IPS-NIHi11 (cell line): ENCODE measurements at regions not wholly inside any gene's neighbourhood (a gene's known extent, or its start where the extent isn't known, plus 50 kb on each side); places are given as distances from the start of the nearest gene placed in this dataset.

Experiments
- DNase-seq: peaks from one replicate; pipeline ENCODE4 v3.0.0; 2012; ENCODE audit warnings: mixed read lengths, low spot score

DNA sequence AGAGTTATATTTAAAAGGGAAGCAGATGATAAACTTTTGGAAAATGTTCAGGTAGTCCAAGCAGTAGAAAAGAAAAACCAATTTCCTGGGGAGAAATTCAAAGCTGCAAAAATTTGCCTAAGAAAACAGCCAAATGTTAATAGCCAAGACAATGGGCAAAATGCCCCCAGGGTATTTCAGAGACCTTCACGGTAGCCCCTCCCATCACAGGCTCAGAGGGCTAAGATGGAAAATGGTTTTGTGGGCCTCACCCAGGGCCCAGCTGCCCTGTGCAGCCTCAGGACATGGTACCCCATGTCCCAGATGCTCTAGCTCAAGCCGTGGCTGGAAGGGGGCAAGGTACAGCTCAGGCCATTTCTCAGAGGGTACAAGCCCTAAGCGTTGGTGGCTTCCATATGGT is 391.0 kb downstream of the ZIC4 start:
- DNase-seq: no peak

DNA sequence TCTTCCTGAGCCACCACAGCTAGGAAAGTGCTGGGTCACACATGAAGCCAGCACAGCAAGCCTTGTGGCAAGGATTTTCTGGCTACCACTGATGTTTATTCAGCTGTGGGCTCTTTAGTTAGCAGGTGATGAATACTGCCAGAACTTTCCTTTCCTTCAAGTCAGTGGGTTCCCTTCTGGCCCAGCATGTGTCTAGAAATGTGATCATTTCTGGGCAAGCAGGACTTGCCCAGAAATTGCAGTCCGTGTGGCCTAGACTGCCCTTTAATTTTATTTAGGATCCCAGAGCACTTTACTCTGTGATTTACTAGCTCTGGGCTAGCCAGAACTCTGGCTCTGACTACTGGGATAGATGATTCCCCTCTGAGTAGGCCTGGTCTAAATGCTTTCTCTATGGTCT is 397.5 kb downstream of the ZIC4 start:
- no peak for DNase-seq

DNA sequence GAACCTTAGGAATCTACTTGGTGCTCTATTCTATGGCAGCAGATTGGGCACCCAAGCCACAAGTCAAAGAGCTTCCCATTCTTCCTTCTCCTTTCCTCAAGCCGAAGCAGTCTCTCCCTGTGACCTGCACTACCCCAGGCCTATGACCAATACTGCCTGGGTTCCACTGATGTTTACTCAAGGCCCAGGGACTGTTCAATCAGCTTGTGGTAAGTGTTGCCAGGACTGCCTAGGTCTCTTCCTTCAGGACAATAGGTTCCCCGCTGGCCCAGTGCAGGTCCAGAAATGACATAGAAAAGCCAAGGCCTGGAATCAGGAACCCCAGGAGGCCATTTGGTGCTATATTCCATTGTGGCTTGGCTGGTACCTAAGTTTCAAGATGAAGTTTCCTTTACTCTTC is 397.9 kb downstream of the ZIC4 start:
- DNase-seq: no peak

DNA sequence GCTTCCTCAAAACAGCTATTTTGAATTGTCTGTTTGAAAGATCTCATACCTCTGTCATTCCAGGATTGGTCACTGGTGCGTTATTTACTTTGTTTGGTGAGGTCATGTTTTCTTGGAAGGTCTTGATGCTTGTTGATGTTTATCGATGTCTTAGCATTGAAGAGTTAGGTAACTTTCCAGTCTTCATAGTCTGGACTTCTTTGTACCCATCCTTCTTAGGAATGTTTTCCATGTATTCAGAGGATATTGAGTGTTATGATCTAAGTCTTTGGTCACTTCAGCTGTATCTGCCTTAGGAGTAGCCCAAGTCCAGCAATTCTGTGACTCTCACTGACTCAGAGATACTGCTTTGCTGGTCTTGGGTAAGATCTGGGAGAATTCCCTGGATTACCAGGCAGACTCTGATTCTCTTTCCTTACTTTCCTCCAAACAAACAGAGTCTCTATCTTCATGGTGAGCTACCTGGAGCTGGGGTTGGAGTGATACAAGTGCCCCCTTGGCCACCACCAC is 398.6 kb downstream of the ZIC4 start:
- no peak for DNase-seq

DNA sequence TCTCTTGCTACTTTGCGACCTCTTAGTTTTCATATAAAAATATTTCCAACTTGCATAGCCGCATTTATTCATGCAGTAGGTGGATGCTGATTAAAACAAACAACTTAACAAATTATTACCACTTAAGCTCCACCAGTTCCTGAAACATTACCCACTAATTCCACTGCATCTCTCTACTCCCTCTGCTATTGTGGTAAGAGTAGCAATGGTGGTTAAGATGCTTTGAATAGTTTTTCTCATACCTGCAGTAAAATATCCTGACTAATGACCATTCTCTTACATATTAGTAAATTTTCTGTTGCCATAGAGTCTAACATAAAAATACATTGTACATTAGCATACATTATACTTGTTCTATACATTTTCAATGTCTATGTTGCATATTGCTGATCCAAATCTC is 397.6 kb upstream of the PLSCR5 start:
- DNase-seq: no peak

DNA sequence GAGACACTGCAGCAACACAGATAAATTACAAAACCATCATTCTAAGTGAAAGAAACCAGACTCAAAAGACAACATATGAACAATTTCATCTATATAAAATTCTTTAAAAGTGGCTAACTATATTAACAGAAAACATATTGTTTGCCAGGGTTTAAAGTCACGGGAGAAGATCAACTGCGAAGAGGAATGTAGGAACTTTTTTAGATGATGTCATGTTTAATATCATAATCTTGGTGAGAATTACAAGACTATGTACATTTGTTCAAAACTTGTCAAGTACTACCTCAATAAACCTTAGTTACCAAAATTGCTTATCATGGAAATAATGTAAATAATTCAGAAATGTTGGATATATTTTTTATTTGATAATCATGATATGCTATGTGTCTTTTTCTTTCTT is 395.1 kb upstream of the PLSCR5 start:
- no peak for DNase-seq

DNA sequence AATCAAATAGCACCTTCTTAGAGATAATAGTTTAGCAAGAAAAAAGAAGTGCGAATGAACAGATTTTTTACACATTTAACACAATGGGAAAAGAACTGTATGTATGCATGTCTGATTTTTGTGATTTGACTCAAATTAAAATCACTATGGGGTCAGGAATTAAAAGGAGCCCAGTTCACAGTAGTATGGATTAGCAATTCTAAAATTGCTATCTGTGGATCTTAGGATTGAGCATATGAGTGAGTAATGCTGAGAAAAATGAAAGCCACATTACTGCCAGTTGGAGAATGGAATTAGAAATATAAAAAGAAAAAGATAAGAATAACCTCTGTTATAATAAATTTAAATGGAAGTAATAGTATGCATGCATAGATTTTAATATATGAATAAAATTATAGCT is 386.8 kb upstream of the PLSCR5 start:
- DNase-seq: no peak

DNA sequence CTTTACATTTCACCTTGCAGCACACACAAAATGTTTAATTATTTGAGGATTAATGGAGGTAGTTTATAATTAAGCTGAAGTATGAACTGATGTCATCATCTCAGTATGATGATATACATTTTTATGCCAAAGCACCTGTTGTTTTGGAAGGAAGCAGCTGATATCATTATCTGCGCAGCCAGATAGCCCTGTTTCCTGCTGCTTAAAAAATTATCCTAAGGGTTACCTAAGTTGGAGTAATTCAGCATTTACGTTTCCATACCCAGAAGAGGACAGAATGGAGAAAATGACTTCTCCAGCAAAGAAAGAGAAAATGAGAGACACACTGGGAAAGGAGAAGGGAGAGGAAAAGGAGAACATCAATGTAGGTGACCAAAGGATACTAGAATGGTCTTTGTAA is 370.3 kb upstream of the PLSCR5 start:
- no peak for DNase-seq

DNA sequence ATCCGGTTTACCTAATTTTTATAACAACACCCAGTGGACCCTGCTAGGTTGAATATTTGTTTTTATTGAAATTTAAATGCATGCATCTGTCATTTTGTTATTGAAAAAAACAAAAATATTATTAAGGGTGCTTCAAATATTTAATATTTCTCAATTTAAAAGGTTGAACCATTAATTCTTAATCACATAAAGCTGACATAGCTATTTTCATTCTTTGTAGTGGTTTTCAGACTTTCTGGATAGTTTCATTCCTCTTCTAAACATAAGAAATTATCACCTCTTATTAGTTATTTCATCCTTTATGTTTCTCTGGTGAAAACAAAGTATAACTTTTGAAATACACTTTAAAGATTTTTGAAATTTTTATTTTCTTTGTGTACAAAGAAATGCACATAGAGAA is 369.9 kb upstream of the PLSCR5 start:
- DNase-seq: no peak

DNA sequence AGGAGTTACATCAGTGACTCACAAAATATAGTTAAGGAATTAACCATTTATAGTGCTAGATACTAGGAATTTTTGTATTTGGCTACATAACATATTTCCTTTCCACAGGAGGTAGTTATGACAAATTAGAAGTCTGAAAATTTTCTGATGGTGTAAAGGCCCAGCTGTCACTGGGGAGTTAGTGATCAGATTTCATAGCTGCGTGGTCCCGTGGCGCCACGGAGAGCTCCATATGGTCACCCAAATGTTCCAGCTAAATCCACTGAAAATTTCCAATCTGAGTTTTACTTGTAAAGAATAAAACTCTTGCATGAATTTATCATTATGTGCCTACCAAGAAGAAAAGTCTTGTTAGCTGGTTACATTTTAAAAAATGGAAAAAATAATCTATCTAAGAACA is 368.9 kb upstream of the PLSCR5 start:
- no peak for DNase-seq

DNA sequence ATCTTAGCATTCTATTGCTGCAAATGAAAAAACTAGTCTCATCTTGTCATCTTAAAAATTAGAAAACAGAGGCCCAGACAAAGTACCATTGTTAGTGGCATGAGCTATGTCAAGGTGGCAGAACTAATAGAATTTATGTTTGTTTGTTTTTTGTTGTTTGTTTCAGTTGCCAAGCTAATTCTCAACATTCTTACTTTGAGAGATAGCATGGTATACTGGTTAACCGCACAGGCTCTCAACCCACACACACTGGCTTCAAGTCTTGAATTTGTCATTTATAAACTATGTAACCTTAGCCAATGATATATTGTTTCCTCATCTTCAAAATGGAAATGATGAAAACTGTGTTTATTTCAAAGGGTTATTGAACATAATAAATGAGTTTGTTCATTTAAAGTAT is 367.6 kb upstream of the PLSCR5 start:
- no peak for DNase-seq

DNA sequence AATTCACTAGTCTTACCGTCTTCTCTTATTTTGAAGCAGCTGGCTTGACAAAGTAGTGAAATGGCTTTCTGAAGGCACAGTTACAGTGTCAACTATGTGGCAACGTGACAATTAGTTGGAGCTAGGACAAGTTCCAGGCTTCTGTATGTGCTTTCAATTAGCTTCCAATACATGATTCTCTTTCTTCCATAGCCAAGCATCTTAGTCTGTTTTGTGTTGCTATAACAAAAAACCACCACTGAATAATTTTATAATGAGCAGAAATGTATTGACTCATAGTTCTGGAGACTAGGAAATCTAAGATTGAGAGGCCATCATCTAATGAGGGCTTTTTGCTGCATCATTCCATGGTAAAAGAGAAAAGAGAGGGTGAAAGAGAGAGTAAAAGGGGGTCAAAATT is 365.1 kb upstream of the PLSCR5 start:
- no peak for DNase-seq

DNA sequence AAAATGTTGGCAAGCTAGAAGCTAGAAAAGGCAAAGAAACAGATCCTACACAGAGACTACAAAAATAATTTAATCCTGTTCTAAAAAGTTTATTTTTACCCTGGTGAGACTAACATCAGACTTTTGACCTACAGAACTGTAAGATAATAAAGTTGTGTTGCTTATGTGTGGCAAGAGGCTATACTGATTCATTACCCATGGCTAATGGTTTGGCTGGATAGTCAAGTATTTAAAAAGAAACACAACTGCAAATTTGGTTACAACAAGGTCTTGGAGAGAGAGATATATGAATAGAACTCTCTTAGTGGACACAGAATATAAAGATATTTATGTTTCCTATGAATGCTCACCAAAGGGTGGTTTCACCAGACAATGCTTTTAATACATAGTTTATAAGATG is 364.2 kb upstream of the PLSCR5 start:
- DNase-seq: no peak

DNA sequence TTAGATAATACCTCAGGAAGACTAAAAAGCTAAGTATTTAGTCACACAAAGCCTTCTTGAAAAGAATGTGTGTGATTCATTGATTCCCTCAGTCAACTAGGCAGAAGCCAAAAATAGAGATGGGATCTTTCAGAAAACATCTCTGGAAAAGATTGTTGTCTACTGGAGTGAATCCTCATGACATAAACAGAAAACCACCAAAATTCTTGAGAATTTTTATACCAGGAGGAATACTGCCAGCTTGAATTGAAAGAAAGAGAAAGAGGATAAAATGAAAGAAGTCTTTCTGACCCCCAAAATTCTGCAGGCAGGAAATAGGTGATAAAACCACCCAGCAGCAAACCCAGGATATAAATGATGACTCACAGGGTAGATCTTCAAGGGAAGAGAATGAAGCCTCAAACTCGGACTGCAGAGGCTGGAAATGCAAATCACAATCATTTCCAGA is 363.1 kb upstream of the PLSCR5 start:
- no peak for DNase-seq

DNA sequence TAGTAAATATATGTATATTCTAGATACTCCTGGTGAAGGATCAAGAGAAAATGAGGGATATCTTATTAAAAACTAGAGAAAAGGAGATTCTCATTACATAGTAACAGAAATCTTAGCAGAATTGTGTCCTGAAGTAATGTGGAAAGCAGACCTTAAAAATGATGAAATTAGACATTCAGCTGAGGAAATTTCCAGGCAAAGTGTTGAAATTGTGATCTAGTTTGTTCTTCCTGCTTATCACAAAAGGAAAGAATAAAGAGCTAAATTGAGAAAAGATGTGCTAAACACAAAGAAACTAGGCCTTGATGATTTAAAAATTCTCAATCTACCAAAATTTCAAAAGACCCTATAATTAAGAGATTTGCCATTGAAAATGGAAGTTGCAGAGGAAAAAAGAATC is 362.6 kb upstream of the PLSCR5 start:
- no peak for DNase-seq

DNA sequence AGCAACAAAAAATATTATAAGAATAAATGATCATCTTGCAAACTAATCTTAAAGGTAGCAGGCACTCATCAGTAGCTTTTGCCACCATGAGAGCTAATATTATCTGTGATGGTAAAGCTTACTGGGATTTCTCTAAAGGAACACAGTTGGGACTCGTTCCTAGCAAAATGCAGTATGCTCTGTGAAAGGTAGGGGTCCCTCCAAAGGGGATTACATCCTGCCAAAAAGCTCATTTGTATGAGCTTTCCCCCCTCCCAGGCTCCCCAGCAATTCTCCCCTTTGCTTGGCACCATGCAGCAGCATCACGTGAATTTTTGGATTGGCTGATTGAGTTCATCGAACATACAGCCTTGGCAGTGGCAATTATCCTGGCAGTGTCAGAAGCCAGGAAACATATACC is 361.0 kb upstream of the PLSCR5 start:
- DNase-seq: peak; percentile 36

DNA sequence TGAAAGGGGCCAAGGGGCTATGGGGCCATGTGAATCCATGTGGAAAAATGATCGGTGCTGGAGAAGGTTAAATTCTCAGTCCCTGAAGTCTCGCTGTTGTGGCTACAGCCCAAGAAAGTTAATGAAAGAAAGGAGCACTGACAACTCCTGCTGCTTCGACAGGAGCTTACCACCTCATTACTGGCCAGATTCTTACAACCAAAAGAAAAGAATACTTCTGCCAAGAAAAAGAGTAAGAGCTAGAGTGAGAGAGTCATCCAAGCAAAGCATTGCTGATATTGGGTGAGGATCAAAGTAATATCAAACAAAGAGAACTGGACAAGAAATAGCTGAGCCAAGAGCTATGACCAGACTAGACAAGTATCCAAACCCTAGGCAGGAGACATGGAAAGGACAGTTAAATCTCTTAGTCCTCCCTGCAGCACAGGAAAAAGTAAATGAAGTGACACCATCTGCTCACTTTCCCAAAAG is 348.4 kb upstream of the PLSCR5 start:
- no peak for DNase-seq

DNA sequence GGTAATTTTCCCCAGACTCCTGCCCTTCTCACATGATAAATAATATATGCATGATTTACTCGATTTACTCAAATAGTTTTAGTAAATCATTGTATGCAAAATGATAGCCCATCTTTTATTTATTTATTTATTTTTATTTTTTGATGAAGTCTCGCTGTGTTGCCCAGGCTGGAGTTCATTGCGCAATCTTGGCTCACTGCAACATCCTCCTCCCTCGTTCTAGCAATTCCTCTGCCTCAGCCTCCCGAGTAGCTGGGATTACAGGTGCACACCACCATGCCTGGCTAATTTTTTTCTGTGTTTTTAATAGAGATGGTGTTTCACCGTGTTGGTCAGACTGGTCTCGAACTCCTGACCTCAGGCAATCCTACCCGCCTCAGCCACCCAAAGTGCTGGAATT is 343.8 kb upstream of the PLSCR5 start:
- DNase-seq: no peak

DNA sequence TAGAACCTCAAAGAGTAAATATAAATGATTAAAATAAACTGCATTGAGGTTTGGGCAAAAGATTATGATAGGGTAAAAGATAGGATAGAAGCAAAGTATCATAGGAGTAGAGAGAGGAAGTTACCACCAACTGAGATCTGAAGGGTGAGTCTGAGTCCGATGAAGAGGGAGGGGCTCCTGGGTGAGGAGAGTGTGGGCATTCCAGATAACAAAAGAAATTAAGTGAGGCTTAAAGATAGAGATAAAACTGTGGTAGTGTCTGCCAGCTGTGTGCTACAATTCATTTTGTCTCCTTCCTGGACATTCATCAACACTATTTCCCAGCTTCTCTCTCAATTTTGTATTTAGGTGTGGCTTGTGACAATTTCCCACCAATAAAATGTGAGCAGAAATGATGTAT is 343.0 kb upstream of the PLSCR5 start:
- DNase-seq: no peak

DNA sequence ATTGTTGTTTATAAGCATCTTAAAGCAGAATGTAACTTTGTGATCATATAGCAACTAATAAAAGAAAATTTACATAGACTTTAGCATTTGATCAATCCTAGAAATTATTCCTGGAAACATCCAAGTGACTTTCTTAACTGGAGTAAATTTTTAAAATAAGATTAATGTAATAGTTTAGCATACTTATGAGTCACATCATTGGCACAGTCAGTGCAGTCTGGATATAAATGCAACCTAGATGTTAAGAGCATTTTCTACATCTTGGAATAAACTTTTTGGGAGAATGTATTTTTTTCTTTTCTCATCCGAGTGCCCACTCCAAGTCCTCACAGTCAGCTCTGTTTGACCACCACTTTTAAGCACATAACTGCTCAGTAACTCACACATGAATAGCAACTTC is 324.6 kb upstream of the PLSCR5 start:
- DNase-seq: no peak

DNA sequence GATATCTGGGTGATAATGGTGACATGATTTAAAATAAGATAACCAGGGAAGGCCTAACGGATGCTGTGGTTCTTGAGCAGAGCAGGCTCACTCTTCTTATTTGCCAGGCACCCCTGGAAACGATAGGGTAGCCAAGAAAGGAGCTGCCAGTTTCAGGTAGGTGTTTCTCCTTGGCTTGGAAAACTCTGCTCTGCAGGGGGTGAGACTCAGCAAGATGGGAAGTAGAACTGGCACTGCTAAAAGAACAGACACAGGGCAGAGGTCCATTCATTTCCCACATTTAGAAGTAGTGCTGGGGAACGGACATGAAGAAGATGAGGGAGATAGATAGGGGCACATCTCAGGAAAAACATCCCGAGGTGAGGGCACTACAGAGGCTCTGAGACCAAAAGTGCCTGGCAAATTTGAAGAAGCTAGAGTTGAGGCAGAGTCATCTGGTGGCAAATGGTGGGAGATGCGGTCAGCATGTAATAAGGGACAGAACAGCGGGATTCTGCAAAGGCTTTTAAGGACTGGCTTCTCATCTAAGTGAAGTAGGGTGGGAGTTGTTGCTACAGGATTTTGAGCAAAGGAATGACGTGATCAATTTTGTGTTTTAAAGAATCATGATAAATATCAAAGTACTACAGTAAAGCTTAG is 323.4 kb upstream of the PLSCR5 start:
- DNase-seq: no peak

DNA sequence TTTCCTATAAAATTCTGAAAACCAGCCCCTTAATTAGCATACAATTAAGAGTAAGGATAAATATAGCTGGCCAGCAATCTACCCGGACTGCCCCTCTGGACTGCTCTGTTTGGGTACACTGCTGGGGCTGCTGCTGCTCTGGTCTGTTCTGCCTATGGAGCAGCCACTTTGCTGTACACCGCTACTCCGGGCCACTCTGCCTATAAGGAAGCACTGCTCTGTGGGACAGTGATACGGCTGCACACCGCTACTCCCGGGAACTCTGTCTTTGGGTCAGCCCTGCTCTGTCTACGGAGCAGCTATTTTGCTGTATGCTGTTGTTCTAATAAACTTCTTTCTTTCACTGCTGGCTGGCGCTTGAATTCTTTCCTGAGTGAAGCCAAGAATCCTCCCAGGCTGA is 316.5 kb upstream of the PLSCR5 start:
- no peak for DNase-seq

DNA sequence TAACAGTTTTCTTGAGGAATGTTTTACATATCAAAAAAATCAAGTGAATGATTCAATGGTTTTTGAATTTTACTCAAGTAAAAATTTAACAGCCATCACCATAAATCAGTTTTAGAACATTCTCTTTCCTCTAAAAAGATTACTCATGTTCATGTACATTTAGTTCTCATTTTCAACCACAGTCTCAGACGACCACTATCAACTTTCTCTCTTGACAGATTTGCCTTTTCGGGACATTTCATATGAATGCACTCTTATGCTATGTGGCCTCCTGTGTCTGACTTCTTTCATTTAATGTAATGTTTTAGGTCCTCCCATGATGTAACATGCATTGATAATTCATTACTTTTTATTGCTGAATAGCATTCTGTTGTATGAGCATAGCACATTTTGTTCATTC is 309.3 kb upstream of the PLSCR5 start:
- no peak for DNase-seq

DNA sequence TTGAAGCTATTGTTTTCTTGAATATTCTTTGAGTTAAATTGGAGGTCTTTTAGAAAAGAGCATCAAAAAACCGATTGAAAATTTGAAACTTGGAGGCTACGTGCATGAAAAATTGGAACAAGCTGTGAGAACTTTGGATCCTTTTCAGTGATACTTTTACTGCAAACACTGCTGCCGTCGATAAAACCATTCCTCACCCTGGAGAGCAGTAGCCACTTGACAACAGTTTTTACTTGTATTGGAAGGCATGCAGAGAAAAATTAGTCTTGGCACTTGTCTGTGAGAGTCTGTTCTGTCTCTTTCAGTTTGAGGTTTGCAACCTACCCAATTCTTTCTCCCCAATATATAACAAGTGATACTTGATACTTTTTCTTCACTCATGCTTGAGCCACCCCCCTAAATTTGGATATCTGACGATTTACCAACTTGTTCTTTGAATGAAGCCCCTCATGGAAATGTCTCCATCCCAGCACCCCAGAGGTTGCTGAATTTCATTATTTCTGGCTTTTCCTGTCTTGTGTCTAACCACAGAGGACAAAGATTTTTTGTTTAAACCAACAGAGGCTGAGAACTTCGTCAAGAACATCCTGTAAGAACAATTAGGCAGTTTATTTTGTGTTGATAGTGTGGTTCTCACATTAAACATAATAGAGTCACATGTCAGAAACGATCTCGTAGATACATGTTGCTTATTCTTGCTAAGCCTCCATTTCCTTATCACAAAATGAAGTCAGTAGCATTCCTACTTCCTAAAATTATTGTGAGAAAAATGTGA is 307.3 kb upstream of the PLSCR5 start:
- DNase-seq: no peak
